SK-N-MC (cell line): ENCODE measurements at regions not wholly inside any gene's neighbourhood (a gene's known extent, or its start where the extent isn't known, plus 50 kb on each side); places are given as distances from the start of the nearest gene placed in this dataset.

Experiments used
- EZH2 ChIP-seq: fragments of 200-600 bp; sonication (generic); IDR thresholded peaks from one replicate; pipeline ENCODE4 v1.6.1; 2017; ENCODE audit warnings: antibody characterized with exemption
- POLR2AphosphoS5 ChIP-seq: IDR thresholded peaks from 2 replicates; pipeline ENCODE4 v1.6.1; 2012; ENCODE audit warnings: mild to moderate bottlenecking, low read depth, low read length, borderline replicate concordance

DNA sequence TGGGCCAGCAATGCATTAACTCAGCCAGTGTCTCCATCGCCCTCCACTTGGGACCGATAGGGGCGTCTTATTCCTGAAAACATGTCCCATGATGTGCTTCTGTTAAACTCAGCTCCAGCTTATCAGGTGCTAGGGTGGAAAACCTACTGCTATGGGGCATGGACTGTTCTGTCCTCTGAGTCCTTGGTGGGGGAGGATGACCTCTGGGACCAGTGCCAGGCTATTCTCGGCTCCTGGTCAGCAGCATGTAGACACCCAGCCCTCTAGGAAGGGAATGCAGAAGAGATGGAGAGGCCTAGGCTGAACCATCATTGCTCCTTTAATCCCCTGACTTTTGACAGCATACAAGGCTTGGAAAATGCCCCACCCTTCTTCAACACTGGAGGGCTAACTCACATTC is 486.2 kb downstream of the MED13L start:
- TF ChIP-seq EZH2, result no peak
- no peak for TF ChIP-seq POLR2AphosphoS5
